Hepatocyte (in vitro differentiated cells): ENCODE measurements at regions not wholly inside any gene's neighbourhood (a gene's known extent, or its start where the extent isn't known, plus 50 kb on each side); places are given as distances from the start of the nearest gene placed in this dataset.

Experiments
- CTCF ChIP-seq: fragments of 200-600 bp; sonication (generic); IDR thresholded peaks from 2 replicates; pipeline ENCODE4 v1.5.1; 2016; ENCODE audit warnings: antibody characterized with exemption, mild to moderate bottlenecking; ENCODE audit not compliant: poor library complexity
- EZH2 ChIP-seq: fragments of 200-600 bp; sonication (generic); IDR thresholded peaks from 2 replicates; pipeline ENCODE4 v1.6.1; 2016; ENCODE audit warnings: antibody characterized with exemption, mild to moderate bottlenecking, borderline replicate concordance
- EZH2phosphoT487 ChIP-seq: fragments of 200-600 bp; sonication (generic); IDR thresholded peaks from one replicate; pipeline ENCODE4 v1.6.1; 2018; ENCODE audit warnings: antibody characterized with exemption, mild to moderate bottlenecking, low read depth, moderate library complexity; ENCODE audit not compliant: unreplicated experiment, severe bottlenecking

DNA sequence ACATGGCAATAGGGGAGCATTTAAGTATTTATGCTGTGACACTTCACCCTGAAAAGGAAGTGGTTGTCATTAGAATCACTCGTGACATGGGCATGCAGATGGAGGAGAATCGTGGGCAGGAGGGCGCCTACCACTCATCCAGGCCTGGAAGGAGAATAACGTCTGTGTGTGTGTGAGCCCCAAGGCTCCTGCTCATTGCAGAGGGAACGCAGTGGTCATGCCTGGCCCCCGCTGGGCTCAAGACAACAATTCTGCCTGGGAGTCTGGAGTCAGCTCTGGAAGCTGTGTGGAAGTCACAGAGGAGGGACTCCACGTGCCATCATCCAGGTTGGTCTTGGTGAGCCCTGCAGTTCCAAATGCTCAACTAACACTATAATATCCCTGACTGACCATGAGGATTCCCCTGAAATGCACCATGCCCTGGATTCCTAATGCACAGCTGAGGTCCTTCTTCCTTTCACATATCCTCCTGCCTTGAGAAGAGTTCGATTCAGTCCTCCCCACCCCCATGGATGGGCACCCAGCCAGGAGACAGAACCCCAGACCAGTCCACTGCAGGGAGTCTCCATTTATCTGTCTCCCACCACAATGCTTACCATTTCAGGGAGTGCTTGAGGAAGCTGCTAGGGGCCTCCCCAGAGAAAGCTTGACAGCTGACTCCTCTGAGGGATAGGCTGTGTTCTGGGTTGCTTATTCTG lies 446.9 kb upstream of the B3GAT1 start:
- TF ChIP-seq CTCF, result no peak
- no peak for TF ChIP-seq EZH2
- TF ChIP-seq EZH2phosphoT487, result no peak
